Left forelimb (tissue), 1 donor: ENCODE measurements at regions not wholly inside any gene's neighbourhood (a gene's known extent, or its start where the extent isn't known, plus 50 kb on each side); places are given as distances from the start of the nearest gene placed in this dataset.
"Not testable (repeated sequence)": the region's sequence is repeated elsewhere in the genome, so short reads cannot be mapped to it uniquely, and the experiment has no call there.

Source experiments
- DNase-seq: peaks from one replicate; pipeline ENCODE4 v3.0.0-alpha.2; 2018; ENCODE audit warnings: low spot score

DNA sequence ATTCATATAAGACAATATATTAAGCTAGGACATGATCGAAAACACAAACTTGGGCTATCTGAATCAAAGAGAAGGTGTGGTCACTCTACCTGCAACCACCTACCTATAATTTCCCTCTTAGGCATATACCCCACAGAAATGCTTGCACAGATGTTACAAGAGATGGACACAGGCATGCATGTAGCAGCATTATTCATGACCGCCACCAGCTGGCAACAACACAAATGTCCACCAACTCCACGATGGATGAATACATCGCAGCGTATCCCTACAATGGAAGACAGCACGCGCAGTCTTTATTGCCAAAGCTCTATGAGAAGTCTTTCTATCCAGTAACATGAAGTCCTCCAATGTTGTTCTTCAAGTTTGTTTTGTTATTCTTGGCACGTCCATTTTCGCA lies 90.8 kb downstream of the ARL4C start:
- no peak for DNase-seq

- DNase-seq: no peak
Observed at GRCh38 chr2:234405462-234405861, 91.4 kb downstream of the ARL4C start.

GRCh38 chr2:234404957-234405356 lies 91.9 kb downstream of the ARL4C start:
- DNase-seq: no peak

- DNase-seq: no peak
Observed at GRCh38 chr2:234403751-234404150, 93.1 kb downstream of the ARL4C start.

GRCh38 chr2:234403074-234403473 lies 93.8 kb downstream of the ARL4C start:
- DNase-seq: no peak

- DNase-seq: no peak
Observed at GRCh38 chr2:234401426-234401825, 95.5 kb downstream of the ARL4C start.

DNA sequence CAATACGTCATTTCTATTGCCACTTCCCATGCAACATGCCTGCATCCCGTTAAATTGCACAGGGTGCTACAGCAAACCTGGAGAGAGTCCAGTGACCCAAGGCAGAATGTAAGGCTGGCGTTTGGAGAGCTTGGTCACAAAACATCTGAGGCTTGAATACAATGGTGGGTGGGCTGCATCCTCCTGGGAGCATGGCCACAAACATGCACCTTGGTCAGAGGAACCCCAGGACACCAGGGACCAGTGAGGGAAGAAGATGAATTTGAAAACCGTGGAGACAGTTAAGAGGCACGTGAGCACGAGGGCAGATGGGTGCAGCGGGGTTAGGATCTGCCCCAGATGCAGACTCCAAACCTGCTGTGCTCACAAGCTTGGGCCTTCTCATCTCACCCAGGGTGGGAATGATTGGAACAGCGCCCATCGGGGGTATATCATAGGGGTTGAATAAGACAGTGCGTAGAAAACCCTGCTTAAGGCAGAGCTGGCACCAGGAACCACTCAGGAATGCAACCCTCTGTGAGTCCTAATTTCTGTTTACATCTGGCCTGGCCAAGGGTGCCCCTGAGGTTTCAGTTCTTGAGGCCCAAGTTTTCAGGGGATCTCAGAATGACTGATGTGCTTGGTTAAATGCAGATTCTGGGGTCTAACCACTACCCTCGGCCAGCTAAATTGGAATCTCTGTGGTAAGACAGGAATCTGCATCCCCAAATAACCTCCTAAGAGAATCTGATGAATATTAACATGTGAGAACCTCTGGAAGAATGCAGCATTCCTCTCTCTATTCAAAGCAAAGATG lies 97.2 kb downstream of the ARL4C start:
- DNase-seq: no peak

DNA sequence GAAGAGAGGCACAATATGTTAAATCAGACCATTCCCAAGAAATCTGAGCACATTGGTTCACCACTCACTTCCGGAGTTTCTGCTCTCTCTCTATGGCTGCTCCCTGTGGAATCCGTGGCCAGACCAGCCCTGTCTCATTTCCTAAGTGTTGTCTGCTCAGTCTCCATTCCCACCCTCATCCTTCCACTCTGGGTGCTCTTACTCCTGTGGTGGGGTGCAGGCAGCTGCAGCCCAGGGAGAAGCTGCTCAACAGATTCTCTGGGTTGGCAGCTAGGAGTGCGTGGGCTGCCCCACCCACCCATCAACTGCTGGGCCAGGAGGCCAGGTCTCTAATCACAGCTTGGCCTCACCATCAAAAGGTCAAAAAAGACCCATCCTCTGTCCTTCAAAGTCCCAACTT lies 98.3 kb downstream of the ARL4C start:
- no peak for DNase-seq

- DNase-seq: peak; percentile 70
Observed at GRCh38 chr2:234395891-234396420, 100.9 kb downstream of the ARL4C start.

GRCh38 chr2:234394450-234394849 lies 102.4 kb downstream of the ARL4C start:
- no peak for DNase-seq

GRCh38 chr2:234393354-234393753 lies 103.5 kb downstream of the ARL4C start:
- DNase-seq: no peak

GRCh38 chr2:234392041-234392615 lies 104.8 kb downstream of the ARL4C start:
- DNase-seq: no peak

DNA sequence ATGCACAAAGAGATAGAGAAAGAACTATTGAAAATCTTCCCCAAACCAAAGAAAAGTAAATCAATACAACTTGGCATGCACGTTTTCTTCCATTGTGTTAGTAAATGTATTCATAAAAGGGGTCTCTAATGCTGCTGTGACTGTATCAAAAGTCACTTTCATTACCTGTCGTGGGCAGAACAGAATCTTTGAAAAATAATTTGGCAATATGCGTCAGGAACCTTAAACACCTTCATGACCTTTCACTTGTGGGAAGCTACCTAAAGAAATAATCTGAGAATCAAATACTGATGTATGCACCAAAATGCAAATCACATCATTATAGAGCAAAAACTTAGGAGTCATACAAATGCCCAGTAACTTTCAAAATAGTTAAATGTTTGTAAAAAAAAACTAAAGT lies 105.3 kb downstream of the ARL4C start:
- no peak for DNase-seq

- DNase-seq: not testable (repeated sequence)
Observed at GRCh38 chr2:234389661-234390060, 107.2 kb downstream of the ARL4C start.

DNA sequence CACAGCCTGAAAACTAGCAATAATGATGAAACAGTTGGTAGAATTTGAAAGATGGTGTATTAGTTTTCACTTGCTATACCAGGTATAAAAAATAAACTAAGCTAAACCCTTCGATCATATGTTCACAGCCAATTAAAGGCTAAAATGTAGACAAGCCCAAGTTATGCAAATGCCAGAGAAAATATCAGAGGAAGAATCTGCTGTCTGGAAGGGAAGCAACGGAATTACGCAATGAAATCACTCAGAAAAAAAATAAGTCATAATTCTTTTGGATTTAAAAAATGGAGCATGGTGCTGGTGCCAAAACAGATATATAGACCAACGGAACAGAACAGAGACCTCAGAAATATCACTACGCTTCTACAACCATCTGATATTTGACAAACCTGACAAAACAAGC lies 108.3 kb downstream of the ARL4C start:
- DNase-seq: no peak

DNA sequence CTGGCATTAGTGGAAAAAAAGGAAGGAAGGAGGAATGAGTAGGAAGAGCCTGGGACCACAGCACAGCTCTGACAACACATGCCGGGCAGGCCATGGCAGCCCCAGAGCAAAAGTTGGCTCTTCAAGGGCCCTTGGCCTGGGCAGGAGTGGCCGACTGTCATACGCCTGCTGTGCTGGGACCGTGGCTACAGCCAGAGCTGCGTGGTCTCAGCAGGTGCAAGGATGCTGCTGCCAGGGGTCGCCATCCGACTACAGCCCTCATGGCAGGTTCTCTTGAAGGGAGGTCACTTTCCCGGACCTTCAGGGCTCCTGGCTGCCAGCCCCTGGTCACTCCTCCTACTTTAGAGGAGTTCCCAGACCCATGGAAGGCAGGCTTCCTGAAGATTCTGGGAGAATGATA lies 109.9 kb downstream of the ARL4C start:
- DNase-seq: no peak

GRCh38 chr2:234382131-234382530 lies 114.8 kb downstream of the ARL4C start:
- no peak for DNase-seq

DNA sequence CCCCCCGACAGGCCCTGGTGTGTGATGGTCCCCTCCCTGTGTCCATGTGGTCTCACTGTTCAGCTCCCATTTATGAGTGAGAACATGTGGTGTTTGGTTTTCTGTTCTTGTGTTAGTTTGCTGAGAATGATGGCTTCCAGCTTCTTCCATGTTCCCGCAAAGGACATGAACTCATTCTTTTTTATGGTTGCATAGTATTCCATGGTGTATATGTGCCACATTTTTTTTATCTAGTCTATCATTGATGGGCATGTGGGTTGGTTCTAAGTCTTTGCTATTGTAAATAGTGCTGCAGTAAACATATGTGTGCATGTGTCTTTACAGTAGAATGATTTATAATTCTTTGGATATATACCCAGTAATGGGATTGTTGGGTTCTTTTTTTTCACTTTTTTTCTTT lies 117.9 kb downstream of the ARL4C start:
- not testable (repeated sequence) for DNase-seq

GRCh38 chr2:234378440-234378839 lies 118.4 kb downstream of the ARL4C start:
- DNase-seq: no peak

DNA sequence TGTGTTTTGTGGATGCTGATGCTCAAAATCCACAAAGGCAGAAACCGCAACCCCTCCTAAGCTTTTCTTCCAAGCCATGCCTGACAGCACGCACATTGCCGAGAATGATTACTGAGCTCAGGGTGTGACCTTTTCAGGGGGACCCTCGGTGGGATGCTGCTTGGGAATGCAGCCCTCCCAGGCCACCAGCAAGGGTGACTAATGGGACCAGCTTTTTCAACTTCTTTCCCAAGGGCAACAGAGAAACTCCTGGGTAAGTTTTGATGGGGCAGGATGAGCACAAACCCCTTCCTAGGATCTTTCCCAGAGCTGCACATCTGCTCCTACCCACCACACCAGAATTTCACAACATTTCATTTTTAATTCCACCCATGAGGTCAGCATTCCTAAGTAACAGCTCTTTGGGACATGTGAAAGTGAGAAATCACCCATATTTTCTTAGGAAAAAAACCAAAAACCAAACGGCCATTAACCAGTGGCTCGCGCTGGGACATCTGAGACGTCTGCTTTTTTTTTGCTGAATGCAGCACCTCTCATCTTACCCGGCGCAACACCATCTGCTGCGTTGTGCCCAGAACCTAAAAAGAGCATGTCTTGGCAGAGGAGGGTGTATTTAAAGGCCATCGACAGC lies 119.0 kb downstream of the ARL4C start:
- no peak for DNase-seq

DNA sequence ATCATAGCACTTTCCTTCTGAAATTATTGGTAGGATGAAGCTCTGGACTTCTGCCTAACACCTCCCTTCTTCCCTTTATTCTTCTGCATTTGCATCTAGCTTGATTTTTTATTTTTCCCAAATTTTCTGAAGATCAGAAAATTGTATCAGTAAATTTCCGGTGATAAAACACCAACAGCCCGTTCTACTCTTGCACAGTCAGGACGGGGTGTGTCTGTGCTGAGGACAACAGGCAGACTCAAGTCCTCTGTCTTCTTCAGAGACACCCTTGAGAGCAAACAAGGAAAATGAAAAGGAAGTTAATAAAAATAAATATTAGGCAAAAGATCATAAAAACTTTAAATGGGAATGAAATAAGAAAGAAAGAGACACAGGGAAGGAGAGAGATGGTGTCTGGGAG lies 120.7 kb downstream of the ARL4C start:
- no peak for DNase-seq

DNA sequence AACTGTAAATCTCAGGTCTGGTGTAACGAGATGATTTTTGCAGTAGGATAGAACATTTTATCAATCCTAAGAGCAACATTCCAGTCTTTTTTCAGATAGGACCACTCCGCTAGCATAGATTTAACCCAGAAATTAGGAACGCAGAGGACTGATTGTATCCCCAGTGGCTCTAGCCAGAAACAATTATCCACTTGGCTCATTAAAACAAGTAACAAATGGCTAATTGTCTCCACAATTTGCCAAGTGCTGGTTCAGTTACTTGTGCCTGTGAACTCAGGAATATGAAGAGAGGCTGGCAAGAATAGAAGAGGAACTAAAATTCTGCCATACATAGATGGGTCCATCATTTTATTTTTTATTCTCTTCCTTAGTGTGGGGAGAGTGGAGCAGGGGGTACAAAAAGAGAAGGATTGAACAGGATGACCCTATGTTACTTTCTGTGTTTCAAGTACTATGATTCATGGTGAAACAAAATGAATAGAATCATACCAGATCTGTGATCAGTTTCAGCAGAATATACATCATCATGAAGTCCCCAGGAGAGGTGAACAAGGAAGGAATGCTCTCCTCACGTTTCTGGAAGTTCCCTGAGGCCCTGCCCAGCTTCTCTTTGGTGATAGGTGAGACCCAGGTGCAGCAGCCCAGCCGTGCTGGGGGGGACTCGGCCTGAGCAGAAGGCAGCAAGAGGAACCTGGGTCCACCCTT lies 121.6 kb downstream of the ARL4C start:
- DNase-seq: no peak

DNA sequence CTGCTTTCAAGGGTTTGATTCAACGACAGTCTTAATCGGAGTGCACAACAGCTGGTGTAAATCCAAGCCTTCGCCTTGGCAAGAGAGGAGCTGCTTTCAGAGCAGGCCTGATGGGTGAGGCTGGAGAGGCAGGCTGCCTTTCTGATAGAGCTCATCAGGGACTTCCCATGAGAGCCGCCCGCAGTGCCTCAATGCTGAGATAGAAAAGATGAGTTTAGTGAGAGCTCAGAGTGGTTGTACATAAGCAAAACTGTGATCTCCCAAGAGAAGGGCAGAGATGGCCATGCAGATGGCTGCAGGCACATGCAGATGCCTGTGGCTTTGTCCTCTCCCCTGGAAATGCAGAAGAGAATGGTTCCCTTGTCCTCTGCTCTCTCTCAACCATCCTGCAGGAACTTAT lies 122.1 kb downstream of the ARL4C start:
- DNase-seq: no peak
